ENCODE measurements at regions not wholly inside any gene's neighbourhood (a gene's known extent, or its start where the extent isn't known, plus 50 kb on each side); places are given as distances from the start of the nearest gene placed in this dataset.

- no peak for TF ChIP-seq HMGXB4 (CRISPR knock-in tag; IDR thresholded peaks at IDR 0.05; ENCODE audit: borderline replicate concordance in 1 of 2, low read depth in 1 of 2)
- no peak for TF ChIP-seq AKNA (CRISPR knock-in tag; IDR thresholded peaks at IDR 0.05; ENCODE audit: borderline replicate concordance)
- no peak for TF ChIP-seq ZNF773 (CRISPR knock-in tag; IDR thresholded peaks at IDR 0.05; ENCODE audit: borderline replicate concordance)
- no peak for TF ChIP-seq GMEB1 (CRISPR knock-in tag; IDR thresholded peaks at IDR 0.05; ENCODE audit: borderline replicate concordance)
- TF ChIP-seq IRF9 (CRISPR knock-in tag; IDR thresholded peaks at IDR 0.05; ENCODE audit: borderline replicate concordance), result no peak
- TF ChIP-seq ZNF577 (CRISPR knock-in tag; IDR thresholded peaks at IDR 0.05; ENCODE audit: borderline replicate concordance, low read depth), result no peak
These were observed 229.9 kb downstream of the NR2F2 start (continued) for GRCh38 chr15:96560246-96560895.

All from HepG2 (cell line).